H1 (cell line): ENCODE measurements at regions not wholly inside any gene's neighbourhood (a gene's known extent, or its start where the extent isn't known, plus 50 kb on each side); places are given as distances from the start of the nearest gene placed in this dataset.

Experiments used
- ASH2L ChIP-seq: fragments of 200-600, 300-600 bp; sonication (generic); IDR thresholded peaks from one replicate; pipeline ENCODE4 v1.7.1; 2017; ENCODE audit warnings: low read length
- CHD2 ChIP-seq: IDR thresholded peaks from 2 replicates; pipeline ENCODE4 v1.6.1; 2012; ENCODE audit warnings: low read length, improper control_type of control experiment
- EZH2 ChIP-seq: fragments of 200-600 bp; sonication (generic); IDR thresholded peaks from 2 replicates; pipeline ENCODE4 v1.7.1; 2012; ENCODE audit warnings: low read depth, mild to moderate bottlenecking, moderate library complexity, low read length, inconsistent platforms; ENCODE audit not compliant: severe bottlenecking
- GABPA ChIP-seq: IDR thresholded peaks from 2 replicates; pipeline ENCODE4 v1.6.1; 2011; ENCODE audit warnings: mild to moderate bottlenecking, low read length, moderate library complexity, borderline replicate concordance; ENCODE audit not compliant: insufficient read depth
- HDAC6 ChIP-seq: IDR thresholded peaks from one replicate; pipeline ENCODE4 v1.7.1; 2012; ENCODE audit warnings: low read depth, mild to moderate bottlenecking, inconsistent platforms, low read length, moderate library complexity
- NANOG ChIP-seq: IDR thresholded peaks from 2 replicates; pipeline ENCODE4 v1.6.1; 2011; ENCODE audit warnings: low read length, low read depth, mild to moderate bottlenecking, inconsistent platforms; ENCODE audit not compliant: insufficient read depth, poor library complexity, severe bottlenecking
- SIX5 ChIP-seq: IDR thresholded peaks from 2 replicates; pipeline ENCODE4 v1.6.1; 2011; ENCODE audit warnings: mild to moderate bottlenecking, low read depth, low read length
- SP4 ChIP-seq: IDR thresholded peaks from 2 replicates; pipeline ENCODE4 v1.6.1; 2012; ENCODE audit warnings: low read length, inconsistent platforms
- TAF7 ChIP-seq: optimal IDR thresholded peaks from 2 replicates; pipeline ENCODE3; 2011; ENCODE audit warnings: low read depth, mild to moderate bottlenecking, inconsistent platforms, low read length, moderate library complexity, borderline replicate concordance

DNA sequence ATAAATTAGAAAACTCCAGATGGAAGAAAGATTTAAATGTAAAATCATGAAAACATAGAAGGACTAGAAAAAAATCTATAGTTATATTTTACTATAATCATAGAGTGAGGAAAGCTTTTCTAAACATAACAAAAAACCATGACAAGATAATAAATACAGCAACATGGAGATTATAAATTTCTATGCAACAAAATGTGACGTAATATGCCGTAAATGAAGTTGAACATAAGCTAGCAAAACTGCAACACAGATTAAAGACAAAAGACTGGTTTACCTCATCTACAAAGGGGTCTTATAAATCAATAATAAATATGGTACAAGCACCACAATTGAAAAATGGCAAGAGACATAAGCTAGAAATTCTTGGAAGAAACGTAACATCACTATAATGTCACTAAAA lies 140.4 kb downstream of the C4orf33 start (continued):
- TF ChIP-seq TAF7 (no peak), GABPA (no peak), ASH2L (no peak), HDAC6 (no peak), EZH2 (no peak), SP4 (no peak), SIX5 (no peak), CHD2 (no peak), NANOG (no peak)
